GM20000 (cell line): ENCODE measurements at regions not wholly inside any gene's neighbourhood (a gene's known extent, or its start where the extent isn't known, plus 50 kb on each side); places are given as distances from the start of the nearest gene placed in this dataset.

Source experiments
- DNase-seq: peaks from one replicate; pipeline ENCODE4 v3.0.0; 2012; ENCODE audit warnings: low spot score
- TF ChIP-seq, protein P1 (sequence below): IDR thresholded peaks from 2 replicates; pipeline ENCODE4 v1.5.1; 2012; ENCODE audit warnings: mild to moderate bottlenecking, control low read depth; ENCODE audit errors: extremely low read depth, missing control alignments

DNA sequence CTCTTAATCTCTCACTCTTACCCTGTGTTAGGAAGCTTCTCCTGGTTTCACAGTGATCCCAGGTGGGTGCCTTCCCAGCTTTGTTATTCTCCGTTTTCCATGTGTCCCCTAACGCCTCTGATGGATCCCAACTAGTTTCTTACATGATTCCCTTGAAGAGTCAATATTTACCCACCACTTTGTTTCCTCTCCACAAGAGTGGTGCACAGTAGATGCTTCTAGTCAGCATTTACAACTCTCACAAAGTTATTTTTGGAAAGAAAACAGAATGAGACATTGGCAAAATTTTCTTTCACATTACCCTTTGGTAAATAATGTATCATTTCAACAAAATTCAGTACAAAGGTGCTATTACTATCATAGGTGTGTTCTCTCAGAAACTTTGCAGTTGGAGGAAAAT lies 1611.1 kb upstream of the ZEB2 start:
- TF ChIP-seq, protein P1, sequence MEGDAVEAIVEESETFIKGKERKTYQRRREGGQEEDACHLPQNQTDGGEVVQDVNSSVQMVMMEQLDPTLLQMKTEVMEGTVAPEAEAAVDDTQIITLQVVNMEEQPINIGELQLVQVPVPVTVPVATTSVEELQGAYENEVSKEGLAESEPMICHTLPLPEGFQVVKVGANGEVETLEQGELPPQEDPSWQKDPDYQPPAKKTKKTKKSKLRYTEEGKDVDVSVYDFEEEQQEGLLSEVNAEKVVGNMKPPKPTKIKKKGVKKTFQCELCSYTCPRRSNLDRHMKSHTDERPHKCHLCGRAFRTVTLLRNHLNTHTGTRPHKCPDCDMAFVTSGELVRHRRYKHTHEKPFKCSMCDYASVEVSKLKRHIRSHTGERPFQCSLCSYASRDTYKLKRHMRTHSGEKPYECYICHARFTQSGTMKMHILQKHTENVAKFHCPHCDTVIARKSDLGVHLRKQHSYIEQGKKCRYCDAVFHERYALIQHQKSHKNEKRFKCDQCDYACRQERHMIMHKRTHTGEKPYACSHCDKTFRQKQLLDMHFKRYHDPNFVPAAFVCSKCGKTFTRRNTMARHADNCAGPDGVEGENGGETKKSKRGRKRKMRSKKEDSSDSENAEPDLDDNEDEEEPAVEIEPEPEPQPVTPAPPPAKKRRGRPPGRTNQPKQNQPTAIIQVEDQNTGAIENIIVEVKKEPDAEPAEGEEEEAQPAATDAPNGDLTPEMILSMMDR: no peak
- no peak for DNase-seq

- no peak for DNase-seq
- TF ChIP-seq, protein P1: no peak
Observed at GRCh38 chr2:146130290-146130689, 1610.4 kb upstream of the ZEB2 start.

DNA sequence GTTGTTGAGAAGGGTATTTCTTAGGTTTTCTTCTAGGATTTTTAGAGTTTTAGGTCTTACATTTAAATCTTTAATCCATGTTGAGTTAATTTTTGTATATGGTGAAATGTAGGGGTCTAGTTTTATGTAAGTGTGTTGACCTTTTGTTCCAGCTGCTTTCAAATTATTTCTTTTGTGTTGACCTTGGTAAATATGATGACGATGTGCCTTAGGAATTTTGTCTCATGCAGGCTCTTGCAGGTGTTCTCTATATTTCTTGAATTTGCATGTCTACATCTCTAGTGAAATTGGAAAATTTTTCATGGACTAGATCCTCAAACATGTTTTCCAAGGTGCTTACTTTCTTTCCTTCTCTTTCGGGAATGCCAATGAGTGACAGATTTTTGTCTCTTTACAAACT lies 1609.3 kb upstream of the ZEB2 start:
- no peak for DNase-seq
- TF ChIP-seq, protein P1: no peak

DNA sequence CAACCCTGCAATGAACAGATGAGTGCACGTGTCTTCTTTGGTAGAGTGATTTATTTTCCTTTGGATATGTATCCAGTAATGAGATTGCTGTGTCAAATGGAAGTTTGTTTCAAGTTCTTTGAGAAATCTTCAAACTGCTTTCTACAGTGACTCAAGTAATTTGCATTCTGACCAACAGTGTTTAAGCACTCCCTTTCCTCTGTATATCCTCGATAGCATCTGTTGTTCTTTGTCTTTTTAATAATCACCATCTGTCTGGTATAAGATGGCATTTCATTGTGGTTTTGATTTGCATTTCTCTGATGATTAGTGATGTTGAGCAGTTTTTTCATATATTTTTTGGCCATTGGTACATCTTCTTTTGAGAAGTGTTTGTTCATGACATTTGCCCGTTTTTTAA lies 1608.3 kb upstream of the ZEB2 start:
- DNase-seq: no peak
- TF ChIP-seq, protein P1: no peak

- TF ChIP-seq, protein P1: no peak
- no peak for DNase-seq
Observed at GRCh38 chr2:146125551-146125950, 1605.6 kb upstream of the ZEB2 start.

DNA sequence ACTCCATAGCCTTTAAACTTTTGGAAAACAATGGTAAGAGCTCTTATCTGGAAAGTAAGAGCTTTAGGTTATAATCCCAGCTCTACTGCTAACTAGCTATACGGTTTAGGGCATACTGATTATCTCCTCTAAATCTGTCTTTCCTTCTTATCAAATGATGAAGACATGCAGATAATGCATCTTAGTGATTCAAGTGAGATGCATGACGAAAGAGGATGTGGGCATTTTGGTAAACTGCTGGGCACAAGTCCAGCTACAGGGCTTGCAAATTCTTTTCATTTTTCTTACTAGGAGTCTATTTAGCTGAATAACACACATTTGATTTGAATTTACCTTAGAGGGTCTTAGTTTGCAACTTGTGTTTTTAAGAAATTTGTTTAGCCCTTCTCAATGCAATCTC lies 1604.8 kb upstream of the ZEB2 start:
- TF ChIP-seq, protein P1: no peak
- DNase-seq: no peak

- TF ChIP-seq, protein P1: no peak
- no peak for DNase-seq
Observed at GRCh38 chr2:146123714-146124113, 1603.8 kb upstream of the ZEB2 start.
